ENCODE measurements at regions not wholly inside any gene's neighbourhood (a gene's known extent, or its start where the extent isn't known, plus 50 kb on each side); places are given as distances from the start of the nearest gene placed in this dataset.

DNA sequence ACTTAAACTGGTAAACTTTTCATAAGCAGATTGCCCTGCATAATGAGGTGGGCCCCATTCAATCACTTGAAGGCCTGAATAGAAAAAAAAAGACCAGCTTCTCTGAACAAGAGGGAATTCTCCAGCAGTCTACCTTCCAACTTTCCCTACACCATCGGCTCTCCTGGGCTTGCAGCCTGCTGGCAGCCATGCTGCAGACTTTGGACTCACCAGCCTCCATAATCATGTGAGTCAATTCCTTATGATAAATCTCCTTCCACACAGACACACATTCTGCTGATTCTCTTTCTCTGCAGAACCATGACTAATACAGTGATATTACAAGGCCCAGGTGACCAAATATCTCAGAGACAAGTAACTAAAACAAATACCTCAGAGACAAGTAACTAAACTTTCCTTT lies 113.8 kb upstream of the WDR17 start:
- DNase-seq = no peak

DNA sequence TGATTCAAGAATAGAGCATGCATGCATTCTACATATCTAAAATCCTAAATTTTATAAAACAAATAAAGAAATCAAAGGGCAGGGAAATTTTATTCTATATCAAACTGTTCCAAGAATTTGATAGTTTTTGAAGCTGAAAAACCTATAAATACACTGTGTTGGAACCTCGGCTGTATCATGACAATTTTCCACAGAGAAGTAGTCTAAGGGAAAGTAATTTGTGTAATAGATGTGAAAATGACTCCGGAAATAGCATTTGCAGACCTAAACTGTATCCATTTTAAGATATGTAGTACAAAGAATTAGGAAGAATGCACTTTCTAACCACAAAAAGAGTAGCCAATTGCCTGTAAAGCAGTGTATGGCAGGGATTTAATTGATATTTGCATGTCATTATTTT lies 112.5 kb upstream of the WDR17 start:
- DNase-seq = no peak

DNA sequence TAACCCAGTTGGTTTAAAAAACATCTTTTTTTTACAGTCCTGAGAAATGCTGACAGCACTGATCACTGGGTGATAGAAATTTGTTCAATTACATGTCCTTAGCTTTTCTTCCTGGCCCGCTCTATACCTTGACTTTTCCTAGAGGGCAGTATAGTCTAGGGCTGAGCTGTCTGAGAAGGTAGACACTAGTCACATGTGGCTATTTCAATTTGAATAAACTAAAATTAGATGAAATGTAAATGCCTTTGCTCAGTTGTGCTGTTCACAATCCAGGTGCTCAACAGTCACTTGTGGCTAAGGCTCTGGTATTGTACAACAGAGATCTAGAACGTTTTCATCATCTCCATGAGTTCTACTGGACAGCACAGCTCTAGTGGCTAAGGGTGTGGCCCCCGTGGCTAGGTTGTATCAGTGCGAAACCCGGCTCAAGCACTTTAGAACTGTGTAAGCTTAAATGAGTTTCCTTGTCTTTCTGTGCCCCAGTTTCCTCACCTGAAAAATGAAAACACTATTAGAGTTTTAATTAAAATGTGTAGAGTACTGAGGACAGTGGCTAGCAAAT lies 111.6 kb upstream of the WDR17 start:
- no peak for DNase-seq

DNA sequence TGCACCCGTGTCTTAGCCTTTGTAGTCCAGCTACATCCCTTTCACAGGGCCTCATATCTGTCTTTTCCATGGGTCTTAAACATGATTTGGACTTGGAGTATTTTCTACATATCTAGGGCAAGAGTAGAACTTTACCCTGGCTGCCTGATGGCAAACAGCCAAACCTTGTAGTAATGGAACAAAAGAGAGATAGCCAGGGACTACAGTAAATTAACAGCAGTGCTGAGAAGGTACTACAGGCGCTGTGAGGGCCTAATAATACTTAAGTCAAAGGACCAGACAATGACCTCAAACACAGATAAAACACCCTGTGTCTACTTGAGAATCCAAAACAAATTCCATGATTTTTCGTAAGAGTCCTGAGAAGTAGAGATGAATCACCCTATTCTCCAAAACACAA lies 111.0 kb upstream of the WDR17 start:
- no peak for DNase-seq

DNA sequence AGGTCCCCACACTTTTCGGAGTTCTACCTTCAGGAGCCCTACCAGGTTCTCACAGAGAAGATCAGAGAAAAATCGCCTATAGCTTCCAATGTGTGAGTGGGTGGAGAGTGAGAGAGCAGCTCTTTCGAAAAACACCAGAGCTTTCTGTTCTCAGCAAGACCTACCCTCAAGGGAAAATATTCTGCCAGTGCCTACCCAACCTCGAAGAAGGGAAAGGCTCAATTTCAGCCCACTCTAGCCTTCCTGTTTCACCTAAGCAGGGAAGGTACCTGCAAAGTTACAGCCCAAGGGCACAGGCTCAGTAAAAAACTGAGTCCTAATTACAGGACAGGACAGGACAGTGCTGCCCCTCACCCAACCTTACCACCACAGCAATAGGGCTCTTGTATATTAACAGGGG lies 104.0 kb upstream of the WDR17 start:
- no peak for DNase-seq

DNA sequence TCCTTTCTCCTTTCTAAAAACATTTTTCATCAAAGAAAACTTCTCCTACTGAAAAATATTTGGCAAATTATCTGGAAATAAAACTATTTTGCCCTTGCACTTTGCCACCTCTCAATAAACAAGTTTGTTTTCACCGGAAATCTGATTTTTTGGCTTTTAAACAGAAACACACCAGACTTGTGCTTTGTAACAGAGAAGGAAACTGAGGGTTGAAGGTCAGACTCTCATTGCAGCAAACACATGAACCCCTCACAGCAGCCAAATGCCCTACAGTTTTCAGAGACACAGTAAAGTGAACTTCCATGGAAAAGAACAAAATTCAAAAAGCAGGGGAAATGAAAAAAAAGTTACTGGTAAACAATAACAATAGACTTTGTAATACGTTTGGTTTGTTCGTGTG lies 95.6 kb upstream of the WDR17 start:
- DNase-seq = no peak

DNA sequence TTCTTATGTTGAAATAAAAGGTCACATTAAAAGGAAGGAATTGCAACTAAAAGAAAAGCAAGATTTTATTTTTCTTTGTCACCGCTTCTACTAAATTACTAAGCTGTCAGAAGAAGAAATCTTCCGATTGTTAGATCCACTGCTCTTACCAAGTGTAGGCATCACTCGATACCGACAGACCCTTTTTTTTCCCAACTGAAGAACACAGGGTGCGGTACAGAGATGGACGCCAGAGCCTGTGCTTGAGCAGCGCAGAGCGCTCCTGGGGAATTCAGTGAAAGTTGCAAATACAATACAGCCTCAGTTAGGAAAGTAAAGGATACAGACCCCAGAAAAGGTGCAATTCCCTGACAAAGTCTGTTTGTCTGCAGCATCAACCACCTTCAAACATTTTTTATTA lies 94.9 kb upstream of the WDR17 start:
- no peak for DNase-seq

DNA sequence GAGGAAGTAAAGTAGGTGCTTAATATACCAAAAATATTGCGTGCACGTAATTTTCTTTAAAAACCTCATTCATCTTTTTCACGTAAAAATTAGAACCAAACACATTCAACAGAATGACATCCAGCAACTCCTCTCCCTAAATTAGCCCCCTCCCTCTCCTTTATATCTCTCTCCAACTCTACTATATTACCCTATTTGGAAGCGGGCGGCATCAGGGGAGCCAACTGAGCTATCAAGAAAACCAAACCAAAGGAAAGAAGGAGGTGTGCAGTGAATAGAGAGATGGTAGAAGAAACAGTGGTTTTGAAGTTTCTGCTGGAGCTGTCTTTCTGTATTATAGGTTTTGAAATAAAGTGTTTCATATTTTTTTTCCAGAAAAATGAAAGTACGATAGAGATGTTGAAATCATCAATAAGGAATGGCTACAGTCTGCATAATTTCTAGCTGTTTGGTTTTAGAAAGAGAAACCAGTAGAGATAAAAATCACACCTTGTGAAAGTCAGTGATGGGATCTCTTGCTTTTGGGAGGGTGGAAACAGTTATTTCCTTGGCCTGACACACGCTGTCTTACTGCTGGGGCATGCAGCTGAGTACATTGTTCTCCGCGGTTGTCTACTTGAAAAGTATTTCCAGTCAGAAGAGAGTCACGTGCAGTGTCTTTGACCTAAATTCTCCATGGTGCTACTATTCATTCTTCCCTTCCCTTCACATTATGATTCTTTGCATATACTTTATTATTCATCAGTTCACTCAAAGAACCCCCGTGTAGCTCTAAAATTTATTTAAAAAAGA lies 94.1 kb upstream of the WDR17 start:
- no peak for DNase-seq

DNA sequence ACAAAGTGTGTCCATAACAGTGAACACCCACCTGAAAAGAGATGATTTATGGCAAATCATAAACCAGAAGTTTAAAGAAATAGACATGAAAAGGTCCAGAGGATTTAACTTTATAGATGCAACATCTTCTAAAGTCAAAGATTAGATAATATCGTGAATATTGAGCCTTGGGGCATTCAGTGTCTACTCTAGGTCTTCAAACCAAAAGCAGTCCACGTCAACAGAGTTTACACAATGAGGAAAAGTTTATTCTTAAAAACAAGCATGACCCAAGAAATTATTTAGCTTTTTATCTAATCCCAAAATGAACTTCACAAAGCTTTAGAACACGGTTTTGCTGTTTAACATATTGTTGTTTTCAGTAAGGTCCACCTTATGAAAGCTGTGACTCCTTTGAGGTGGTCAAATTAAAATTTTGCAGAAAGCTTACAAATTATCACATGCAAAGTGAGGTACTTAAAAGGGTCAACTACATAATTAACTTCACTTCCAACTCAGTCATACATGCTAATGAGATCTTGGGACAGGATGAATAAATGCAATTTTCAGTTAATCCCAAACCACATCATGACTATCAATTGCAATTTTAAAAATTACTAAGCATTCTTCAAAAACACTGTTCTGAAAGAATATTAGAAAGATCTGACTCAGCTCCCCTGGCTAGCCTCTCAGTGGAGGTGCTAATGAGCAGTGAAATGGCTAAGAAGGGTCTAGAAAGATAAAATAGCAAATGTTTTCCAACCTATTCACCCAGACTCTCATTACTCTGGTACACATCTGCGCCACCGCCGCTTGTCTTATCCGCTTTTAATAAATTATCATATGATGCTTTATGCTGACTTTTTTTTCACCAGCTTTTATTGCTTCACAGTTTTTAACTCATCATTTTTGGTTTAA lies 92.4 kb upstream of the WDR17 start:
- DNase-seq = no peak

DNA sequence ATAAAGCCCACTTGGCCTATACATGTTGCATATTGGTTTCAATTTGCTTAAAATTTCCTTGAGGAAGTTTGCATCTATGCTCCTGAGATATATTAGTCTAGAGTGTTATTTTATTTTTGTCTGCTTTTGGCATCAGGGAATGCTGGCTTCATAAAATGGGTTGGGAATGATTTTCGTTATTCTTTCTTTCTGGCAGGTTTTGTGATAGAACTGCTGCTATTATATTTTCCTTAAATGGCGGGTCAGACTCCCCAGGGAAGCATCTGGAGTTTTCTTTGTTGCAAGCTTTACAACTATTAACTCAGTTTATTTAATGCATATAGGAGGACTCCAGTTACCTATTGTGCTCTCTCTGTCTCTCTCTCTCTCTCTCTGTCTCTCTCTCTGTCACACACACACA lies 82.0 kb upstream of the WDR17 start:
- no peak for DNase-seq

DNA sequence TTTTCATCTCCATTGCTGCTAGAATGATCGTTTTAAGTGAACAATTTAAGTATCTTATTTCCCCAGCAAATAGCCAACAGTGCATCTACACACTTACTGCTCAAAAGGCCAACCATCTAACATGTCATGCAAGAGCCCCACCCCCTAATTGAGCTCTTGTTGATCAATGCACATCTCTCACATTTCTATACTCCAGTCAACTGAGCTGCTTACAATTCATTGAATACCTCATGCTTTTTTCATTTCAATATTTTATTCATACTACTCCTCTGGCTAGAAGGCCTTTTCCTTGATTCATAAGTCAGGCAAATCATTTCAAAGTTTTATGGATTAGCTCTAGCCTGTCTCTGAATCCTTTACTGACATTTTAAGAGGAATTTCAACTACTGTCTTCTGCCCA lies 79.0 kb upstream of the WDR17 start:
- DNase-seq = no peak

DNA sequence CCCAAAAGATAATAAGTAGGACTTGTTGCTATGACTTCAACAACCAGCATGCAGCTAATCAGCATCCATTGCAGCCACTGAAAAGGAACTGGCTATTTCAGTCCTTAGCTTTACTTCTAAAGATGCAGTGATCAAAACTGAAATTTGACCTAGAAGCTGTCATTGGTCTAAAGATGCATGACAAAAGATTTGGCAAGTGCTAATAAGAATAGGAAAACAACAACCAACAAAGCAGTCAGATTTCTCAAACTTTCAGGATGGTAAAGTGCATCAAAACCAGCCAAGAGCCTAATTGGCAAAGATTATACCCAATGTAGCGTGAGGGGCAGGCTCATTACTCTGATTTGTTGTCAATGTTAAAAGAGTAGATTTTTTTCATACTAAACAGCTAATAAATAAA lies 77.1 kb upstream of the WDR17 start:
- DNase-seq = no peak

DNA sequence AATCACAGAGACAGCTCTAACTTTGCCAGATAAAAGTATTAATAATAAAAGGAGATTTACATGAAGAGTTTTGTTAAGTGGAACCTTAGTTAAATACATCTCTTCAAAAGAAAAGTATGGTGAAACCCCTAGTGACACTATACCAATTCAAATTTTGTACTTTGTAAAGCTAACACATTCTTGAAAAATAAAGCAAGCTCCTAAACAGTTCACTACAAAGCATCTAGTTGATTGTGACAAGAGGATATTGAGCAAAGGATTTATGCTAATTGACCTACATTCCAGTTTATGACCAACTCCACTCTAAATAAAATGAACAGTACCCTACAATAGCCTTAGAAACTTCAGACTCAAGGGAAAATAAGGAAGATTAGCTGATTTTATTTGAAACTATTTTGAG lies 69.4 kb upstream of the WDR17 start:
- no peak for DNase-seq

DNA sequence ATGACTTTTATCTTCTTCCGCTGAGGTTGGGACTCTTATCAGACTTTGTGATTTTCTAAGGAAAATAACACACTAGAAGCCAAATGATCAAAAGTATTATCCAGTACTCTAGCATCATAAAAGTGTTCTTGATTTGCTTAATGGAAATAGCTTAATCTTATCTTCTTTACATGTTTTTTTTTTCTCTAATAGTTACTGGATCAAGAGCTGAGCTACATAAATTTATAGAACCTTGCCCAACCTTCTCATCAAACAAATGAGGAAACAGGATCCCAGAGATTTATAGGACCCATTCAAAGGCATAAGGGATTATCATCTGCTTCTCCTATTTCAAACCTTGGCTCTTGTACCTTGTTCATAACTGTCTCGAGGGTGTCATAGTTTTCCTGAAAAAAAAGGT lies 68.3 kb upstream of the WDR17 start:
- no peak for DNase-seq

DNA sequence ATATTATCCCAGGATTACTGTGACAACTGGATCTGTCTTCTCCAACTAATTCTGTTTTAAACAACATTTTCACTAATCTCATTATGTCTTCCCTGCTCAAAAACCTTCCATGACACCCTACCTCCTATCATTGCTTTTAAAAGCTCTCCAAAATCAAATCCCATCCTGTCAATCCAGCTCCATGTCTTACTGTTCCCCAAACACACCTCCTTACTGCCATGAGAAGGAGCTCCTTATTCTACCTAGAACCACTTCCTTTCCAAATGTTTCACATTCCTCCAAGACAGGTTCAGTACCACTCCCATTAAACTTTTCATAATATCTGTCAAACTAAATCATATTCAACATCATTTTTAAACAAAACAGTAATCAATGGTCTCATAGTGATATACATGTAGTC lies 66.9 kb upstream of the WDR17 start:
- DNase-seq = no peak

DNA sequence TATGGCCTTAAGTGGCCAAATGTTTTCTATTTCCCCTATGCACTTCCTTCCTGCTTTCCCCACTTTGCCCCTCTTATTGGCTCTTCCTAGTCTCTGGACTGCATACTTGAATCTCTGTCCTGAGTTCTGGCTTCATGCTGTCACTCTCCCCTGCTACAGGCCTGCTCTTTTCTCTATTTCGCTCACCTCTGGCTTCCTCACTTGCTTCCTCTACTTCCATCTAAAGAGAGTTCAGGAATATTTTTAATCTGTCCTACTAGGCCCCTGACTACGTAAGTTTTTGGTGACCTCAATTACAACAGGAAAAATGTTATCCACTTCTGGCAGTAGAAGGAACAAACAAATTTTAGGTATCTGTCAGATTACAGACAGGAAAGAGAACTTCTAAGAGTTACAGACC lies 65.7 kb upstream of the WDR17 start:
- no peak for DNase-seq

DNA sequence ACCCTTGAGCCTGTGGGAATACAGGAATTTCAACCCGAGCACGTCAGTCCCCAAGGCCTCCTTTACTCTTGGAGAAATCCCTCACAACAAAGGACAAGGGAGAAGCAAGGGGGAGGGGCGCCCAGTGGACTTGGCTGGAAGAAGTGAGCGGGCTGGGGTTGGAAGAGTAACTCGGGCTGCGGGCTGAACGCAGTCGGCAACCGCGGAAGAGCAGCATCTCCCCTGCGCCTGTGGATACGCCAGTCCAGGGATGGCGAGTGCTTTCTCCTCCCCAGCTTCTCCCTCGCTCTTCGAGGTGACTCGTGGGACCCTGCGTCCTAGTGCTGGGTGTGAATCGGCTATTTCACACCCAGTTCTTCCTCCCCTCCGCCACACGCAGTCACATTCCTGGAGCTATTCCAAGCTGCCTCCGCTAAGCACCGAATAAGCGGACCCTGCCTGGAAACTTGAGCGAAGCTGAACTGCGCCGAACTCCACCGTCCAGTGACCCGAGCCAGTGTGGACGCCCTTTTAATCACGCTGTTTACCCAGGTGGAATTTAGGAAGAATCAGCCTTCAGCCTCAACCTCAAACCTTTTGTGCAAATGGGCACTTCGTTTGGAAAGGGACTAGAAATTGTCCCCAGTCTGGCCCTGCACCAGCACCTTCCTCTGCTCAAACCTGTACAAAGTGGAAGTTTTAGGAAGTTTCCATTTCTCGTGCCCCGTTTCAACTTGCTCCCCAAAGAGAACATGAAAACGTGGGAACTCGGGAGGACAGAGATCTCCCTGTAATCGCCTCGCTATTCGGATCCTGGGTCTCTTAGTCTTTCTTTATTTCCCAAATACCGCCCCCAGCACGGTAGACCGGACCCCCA lies 64.3 kb upstream of the WDR17 start:
- no peak for DNase-seq

DNA sequence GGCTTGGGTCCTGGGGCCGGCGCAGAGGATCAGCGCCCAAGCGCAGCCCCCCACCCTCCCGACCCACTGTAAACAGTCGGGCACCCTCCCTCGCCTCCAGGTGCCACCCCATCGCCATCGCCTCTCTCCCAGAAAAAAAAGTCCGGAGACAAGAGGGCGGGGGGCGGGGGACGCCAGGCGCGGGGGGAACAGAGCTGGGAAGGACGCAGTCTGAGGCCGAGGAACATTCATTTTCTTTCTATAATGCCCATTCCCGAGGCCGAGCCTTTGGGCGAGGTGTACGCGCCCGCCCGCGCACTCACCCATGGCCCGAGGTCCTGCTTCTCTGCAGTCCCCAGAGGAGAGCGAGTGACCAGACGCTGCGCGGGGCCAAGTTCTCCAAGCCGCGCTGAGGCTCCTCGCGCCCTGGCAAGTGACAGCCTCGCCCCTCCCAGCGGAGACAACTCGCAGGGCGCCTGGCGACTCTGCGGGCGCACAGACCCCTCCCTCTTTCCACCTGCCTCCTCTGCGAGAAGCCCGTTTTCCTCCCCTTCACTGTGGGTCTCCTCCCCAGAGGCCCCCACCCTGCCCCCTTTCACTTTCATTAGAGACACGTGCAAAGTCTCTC lies 63.5 kb upstream of the WDR17 start:
- no peak for DNase-seq

DNA sequence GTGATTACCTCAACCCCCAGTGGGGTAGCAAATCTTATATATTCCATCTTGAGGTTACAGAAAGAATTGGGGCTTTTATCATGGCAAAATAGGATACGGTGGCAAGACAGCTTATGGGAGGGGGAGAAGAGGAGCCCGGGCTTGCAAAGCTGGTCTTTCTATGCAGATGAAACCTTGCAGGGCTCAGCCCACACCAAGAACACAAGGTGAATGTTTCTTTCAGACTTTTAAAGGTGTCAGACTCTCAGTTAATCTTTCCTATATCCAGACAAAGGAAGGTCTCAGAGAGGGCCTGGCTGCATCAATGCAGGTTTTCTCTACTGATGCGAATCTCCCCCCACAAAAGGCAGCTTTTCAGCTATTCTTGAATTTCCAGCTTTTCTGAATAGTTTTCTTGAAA lies 59.9 kb upstream of the WDR17 start:
- DNase-seq = no peak

DNA sequence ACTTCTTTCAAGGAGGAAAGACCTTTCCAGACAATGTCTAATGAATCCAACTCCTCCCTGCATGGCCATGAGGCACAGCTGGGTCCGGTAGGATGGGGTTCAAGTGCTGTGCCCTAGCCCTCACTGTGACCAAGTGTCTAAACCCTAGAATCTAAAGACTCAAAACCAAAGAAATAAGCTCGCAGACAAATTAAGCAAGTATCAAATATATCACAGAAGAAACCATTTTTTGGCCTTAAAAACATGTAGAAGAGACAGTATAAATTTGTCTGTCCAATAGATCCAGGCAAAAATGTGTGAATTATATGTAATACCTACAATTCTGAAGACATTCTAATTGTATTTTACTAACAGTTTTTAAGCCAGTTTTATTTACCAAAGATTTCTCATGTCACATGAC lies 56.4 kb upstream of the WDR17 start:
- no peak for DNase-seq

DNA sequence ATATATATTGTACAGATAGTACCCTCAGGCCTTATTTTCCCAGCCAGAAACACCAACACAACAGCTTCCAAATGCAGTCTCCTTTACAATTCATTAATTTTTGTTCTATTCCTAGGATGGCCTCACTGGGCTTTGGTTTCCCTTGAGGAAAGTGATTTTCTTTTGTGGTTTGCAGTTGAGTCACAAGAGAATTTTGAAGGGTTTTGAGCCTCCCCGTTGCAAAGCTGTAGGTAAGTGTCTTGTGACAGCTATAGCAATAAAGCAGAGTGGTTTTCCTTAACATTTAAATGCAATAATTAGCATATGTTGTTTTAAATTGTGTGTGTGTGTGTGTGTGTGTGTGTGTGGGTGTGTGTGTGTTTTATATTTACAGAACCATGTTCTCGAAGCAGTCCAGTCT lies 54.1 kb upstream of the WDR17 start:
- no peak for DNase-seq

DNA sequence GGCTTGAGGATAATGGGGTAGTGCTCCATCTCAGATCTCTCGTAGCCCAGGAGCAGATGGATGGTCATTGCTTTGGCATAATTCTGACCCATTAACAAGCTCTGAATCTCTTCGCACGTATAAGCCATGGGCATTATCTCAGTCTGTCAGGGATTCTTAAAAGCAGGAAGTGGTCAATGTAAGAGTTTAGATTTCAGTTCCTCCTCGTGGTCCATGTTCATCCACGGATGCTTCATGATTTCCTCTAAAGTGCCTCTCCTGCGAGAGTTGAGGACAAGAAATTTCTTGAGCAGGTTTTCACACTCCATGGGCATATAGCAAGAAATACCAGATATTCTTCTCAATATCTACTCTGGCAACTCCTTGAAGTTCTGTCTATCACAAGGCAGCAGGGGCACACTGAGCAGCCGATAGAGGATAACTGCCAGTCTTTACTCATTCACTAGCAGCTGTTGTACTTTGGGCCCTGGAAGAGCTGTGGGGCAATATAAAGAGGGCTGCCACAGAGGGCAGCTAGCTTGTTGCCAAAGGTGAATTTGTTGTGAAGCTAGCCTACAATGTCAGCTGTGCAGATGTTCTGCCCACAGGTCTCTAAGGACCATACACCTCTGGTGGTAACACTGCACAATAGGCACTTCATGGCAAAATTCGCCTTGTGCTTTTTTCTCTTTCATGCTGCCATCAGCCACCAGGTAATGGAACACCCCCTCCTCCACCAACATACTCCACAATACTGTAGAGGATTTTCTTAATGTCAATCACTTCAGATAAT lies 52.0 kb upstream of the WDR17 start:
- DNase-seq = no peak
